HL-60 (cell line): ENCODE measurements at regions not wholly inside any gene's neighbourhood (a gene's known extent, or its start where the extent isn't known, plus 50 kb on each side); places are given as distances from the start of the nearest gene placed in this dataset.

Source experiments
- GABPA ChIP-seq: IDR thresholded peaks from 2 replicates; pipeline ENCODE4 v1.6.1; 2012; ENCODE audit warnings: low read depth
- POLR2AphosphoS5 ChIP-seq: IDR thresholded peaks from 2 replicates; pipeline ENCODE4 v1.6.1; 2012; ENCODE audit warnings: low read depth
- TF ChIP-seq, protein P1 (sequence below): IDR thresholded peaks from one replicate; pipeline ENCODE4 v1.5.1; 2011; ENCODE audit warnings: low read length, control low read depth, inconsistent platforms; ENCODE audit not compliant: insufficient read depth
- TF ChIP-seq, protein P2 (sequence below): IDR thresholded peaks from 2 replicates; pipeline ENCODE4 v1.6.1; 2012; ENCODE audit warnings: low read depth; ENCODE audit not compliant: insufficient replicate concordance

DNA sequence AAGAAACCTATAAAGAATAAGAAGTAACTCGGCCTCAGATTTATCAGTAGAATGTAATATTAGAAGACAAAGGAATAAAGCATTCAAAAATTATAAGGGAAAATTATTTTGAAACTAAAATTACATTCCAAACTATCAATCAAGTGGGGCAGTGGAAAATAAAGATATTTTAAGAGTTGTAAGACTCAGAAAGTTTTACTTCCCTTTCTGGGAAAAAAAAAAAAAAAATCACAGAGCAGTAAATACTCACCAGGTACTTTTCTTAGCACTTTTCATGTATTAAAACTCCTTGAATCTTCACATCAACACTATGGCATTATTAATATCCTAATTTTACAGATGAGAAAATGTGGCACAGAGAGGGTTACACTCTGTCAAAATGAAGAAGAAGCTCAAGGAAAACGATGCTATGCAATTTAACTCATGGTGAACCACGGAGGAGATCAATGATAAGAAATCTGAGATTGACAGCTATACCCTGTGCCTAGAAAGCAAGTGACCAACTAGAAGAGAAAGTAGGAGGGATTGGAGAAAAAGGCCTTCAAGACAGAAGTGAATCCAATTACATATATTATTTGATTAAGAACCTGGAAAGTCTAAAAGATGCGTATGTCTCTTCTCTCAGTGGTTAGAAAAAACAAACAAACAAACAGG is 238.9 kb upstream of the ID2 start:
- TF ChIP-seq, protein P1, sequence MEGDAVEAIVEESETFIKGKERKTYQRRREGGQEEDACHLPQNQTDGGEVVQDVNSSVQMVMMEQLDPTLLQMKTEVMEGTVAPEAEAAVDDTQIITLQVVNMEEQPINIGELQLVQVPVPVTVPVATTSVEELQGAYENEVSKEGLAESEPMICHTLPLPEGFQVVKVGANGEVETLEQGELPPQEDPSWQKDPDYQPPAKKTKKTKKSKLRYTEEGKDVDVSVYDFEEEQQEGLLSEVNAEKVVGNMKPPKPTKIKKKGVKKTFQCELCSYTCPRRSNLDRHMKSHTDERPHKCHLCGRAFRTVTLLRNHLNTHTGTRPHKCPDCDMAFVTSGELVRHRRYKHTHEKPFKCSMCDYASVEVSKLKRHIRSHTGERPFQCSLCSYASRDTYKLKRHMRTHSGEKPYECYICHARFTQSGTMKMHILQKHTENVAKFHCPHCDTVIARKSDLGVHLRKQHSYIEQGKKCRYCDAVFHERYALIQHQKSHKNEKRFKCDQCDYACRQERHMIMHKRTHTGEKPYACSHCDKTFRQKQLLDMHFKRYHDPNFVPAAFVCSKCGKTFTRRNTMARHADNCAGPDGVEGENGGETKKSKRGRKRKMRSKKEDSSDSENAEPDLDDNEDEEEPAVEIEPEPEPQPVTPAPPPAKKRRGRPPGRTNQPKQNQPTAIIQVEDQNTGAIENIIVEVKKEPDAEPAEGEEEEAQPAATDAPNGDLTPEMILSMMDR = no peak
- TF ChIP-seq GABPA (no peak), POLR2AphosphoS5 (no peak)
- TF ChIP-seq, protein P2, sequence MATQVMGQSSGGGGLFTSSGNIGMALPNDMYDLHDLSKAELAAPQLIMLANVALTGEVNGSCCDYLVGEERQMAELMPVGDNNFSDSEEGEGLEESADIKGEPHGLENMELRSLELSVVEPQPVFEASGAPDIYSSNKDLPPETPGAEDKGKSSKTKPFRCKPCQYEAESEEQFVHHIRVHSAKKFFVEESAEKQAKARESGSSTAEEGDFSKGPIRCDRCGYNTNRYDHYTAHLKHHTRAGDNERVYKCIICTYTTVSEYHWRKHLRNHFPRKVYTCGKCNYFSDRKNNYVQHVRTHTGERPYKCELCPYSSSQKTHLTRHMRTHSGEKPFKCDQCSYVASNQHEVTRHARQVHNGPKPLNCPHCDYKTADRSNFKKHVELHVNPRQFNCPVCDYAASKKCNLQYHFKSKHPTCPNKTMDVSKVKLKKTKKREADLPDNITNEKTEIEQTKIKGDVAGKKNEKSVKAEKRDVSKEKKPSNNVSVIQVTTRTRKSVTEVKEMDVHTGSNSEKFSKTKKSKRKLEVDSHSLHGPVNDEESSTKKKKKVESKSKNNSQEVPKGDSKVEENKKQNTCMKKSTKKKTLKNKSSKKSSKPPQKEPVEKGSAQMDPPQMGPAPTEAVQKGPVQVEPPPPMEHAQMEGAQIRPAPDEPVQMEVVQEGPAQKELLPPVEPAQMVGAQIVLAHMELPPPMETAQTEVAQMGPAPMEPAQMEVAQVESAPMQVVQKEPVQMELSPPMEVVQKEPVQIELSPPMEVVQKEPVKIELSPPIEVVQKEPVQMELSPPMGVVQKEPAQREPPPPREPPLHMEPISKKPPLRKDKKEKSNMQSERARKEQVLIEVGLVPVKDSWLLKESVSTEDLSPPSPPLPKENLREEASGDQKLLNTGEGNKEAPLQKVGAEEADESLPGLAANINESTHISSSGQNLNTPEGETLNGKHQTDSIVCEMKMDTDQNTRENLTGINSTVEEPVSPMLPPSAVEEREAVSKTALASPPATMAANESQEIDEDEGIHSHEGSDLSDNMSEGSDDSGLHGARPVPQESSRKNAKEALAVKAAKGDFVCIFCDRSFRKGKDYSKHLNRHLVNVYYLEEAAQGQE = no peak
